Neural cell (in vitro differentiated cells): ENCODE measurements at regions not wholly inside any gene's neighbourhood (a gene's known extent, or its start where the extent isn't known, plus 50 kb on each side); places are given as distances from the start of the nearest gene placed in this dataset.

ENCODE experiments used
- EP300 ChIP-seq: fragments of 450-650 bp; conservative IDR thresholded peaks from 2 replicates; pipeline ENCODE4 v1.6.1; 2014; ENCODE audit warnings: antibody characterized with exemption, mild to moderate bottlenecking, moderate library complexity; ENCODE audit not compliant: poor library complexity, severe bottlenecking
- EZH2 ChIP-seq: fragments of 200-600, 300-800 bp; shearing (Covaris generic), sonication (generic); IDR thresholded peaks from 2 replicates; pipeline ENCODE4 v1.6.1; 2014; ENCODE audit warnings: antibody characterized with exemption, low read length, borderline replicate concordance, mild to moderate bottlenecking; ENCODE audit not compliant: insufficient read depth, poor library complexity, severe bottlenecking
- MXI1 ChIP-seq: fragments of 450-650 bp; conservative IDR thresholded peaks from 2 replicates; pipeline ENCODE4 v1.6.1; 2014; ENCODE audit warnings: antibody characterized with exemption, mild to moderate bottlenecking; ENCODE audit not compliant: poor library complexity, severe bottlenecking
- POLR2AphosphoS5 ChIP-seq: IDR thresholded peaks from 2 replicates; pipeline ENCODE4 v1.6.1; 2012
- RAD21 ChIP-seq: fragments of 450-650 bp; conservative IDR thresholded peaks from 2 replicates; pipeline ENCODE4 v1.6.1; 2014; ENCODE audit warnings: antibody characterized with exemption, mild to moderate bottlenecking, moderate library complexity
- SMC3 ChIP-seq: fragments of 450-650 bp; conservative IDR thresholded peaks from 2 replicates; pipeline ENCODE4 v1.6.1; 2014; ENCODE audit warnings: antibody characterized with exemption, mild to moderate bottlenecking, moderate library complexity; ENCODE audit not compliant: poor library complexity
- TAF1 ChIP-seq: IDR thresholded peaks from 2 replicates; pipeline ENCODE4 v1.6.1; 2012; ENCODE audit warnings: low read depth
- TF ChIP-seq, protein P1 (sequence below): fragments of 450-650 bp; IDR thresholded peaks from 2 replicates; pipeline ENCODE4 v1.5.1; 2014; ENCODE audit warnings: antibody characterized with exemption, mild to moderate bottlenecking, moderate library complexity; ENCODE audit not compliant: poor library complexity, severe bottlenecking
- TF ChIP-seq, protein P2 (sequence below): IDR thresholded peaks from 2 replicates; pipeline ENCODE4 v1.6.1; 2012; ENCODE audit warnings: borderline replicate concordance

DNA sequence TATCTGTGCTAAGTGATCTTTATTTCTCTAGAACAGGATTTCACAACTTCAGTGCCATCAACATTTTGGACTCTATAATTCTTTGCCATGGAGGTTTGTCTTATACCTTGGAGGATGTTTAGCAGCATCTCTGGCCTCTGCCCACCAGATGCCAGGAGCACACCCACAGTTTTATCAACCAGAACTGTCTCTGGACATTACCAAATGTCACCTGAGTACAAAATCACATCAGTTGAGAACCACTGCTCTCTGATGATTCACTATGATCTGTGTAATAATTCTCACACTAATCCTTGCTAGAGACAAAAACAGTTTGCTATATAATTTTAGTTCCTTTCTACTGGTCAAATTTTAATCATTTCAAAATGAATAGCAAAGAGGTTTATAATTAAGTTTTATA is 102.8 kb upstream of the AMZ2 start:
- TF ChIP-seq, protein P1, sequence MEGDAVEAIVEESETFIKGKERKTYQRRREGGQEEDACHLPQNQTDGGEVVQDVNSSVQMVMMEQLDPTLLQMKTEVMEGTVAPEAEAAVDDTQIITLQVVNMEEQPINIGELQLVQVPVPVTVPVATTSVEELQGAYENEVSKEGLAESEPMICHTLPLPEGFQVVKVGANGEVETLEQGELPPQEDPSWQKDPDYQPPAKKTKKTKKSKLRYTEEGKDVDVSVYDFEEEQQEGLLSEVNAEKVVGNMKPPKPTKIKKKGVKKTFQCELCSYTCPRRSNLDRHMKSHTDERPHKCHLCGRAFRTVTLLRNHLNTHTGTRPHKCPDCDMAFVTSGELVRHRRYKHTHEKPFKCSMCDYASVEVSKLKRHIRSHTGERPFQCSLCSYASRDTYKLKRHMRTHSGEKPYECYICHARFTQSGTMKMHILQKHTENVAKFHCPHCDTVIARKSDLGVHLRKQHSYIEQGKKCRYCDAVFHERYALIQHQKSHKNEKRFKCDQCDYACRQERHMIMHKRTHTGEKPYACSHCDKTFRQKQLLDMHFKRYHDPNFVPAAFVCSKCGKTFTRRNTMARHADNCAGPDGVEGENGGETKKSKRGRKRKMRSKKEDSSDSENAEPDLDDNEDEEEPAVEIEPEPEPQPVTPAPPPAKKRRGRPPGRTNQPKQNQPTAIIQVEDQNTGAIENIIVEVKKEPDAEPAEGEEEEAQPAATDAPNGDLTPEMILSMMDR = no peak
- no peak for TF ChIP-seq TAF1
- TF ChIP-seq EZH2 = no peak
- no peak for TF ChIP-seq MXI1
- TF ChIP-seq RAD21 = no peak
- no peak for TF ChIP-seq EP300
- TF ChIP-seq POLR2AphosphoS5 = no peak
- TF ChIP-seq, protein P2, sequence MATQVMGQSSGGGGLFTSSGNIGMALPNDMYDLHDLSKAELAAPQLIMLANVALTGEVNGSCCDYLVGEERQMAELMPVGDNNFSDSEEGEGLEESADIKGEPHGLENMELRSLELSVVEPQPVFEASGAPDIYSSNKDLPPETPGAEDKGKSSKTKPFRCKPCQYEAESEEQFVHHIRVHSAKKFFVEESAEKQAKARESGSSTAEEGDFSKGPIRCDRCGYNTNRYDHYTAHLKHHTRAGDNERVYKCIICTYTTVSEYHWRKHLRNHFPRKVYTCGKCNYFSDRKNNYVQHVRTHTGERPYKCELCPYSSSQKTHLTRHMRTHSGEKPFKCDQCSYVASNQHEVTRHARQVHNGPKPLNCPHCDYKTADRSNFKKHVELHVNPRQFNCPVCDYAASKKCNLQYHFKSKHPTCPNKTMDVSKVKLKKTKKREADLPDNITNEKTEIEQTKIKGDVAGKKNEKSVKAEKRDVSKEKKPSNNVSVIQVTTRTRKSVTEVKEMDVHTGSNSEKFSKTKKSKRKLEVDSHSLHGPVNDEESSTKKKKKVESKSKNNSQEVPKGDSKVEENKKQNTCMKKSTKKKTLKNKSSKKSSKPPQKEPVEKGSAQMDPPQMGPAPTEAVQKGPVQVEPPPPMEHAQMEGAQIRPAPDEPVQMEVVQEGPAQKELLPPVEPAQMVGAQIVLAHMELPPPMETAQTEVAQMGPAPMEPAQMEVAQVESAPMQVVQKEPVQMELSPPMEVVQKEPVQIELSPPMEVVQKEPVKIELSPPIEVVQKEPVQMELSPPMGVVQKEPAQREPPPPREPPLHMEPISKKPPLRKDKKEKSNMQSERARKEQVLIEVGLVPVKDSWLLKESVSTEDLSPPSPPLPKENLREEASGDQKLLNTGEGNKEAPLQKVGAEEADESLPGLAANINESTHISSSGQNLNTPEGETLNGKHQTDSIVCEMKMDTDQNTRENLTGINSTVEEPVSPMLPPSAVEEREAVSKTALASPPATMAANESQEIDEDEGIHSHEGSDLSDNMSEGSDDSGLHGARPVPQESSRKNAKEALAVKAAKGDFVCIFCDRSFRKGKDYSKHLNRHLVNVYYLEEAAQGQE = no peak
- TF ChIP-seq SMC3 = no peak
